Adrenal gland (tissue), 9 donors: ENCODE measurements at regions not wholly inside any gene's neighbourhood (a gene's known extent, or its start where the extent isn't known, plus 50 kb on each side); places are given as distances from the start of the nearest gene placed in this dataset.

ENCODE experiments used
- DNase-seq, 7 donors: peaks; one replicate each; pipeline ENCODE4 v3.0.0-alpha.2; 2019 to 2020
- H3K27ac ChIP-seq, 5 donors: fragments of 200-600 bp; sonication (generic) in 4 of 5; 1 replicate in 3 of 5; 2 replicates in 2 of 5; pipeline versions ENCODE4 v1.5.1 to v1.8.0; 2016 to 2020; ENCODE audit warnings: mild to moderate bottlenecking in 1 of 5
- H3K27me3 ChIP-seq: fragments of 200-600 bp; 2 replicates; pipeline ENCODE4 v1.8.0; 2021
- H3K36me3 ChIP-seq, 2 donors: fragments of 200-600 bp; replicated peaks in 1 of 2; 1 replicate in 1 of 2; 2 replicates in 1 of 2; pipeline versions ENCODE4 v1.5.1 to v1.8.0; 2018 to 2022
- H3K4me1 ChIP-seq, 2 donors: fragments of 200-600 bp; replicated peaks in 1 of 2; 1 replicate in 1 of 2; 2 replicates in 1 of 2; pipeline versions ENCODE4 v1.5.1 to v1.8.0; 2018 to 2021
- H3K4me3 ChIP-seq, 4 donors: fragments of 200-600 bp; sonication (generic) in 3 of 4; one replicate each; pipeline ENCODE4 v1.5.1; 2016 to 2018
- H3K9me3 ChIP-seq, 3 donors: fragments of 200-600 bp; sonication (generic) in 1 of 3; replicated peaks in 1 of 3; 1 replicate in 2 of 3; 2 replicates in 1 of 3; pipeline versions ENCODE4 v1.5.1 to v1.8.0; 2016 to 2021
- CTCF ChIP-seq, 6 experiments: fragments of 450-650 bp in 4 of 6; fragments of 200-600 bp in 2 of 6; sonication (generic) in 1 of 6; IDR thresholded peaks; 1 replicate in 5 of 6; 2 replicates in 1 of 6; pipeline versions ENCODE4 v1.5.1 to v1.8.0; 2016 to 2021; ENCODE audit warnings: antibody characterized with exemption in 6 of 6, mild to moderate bottlenecking in 2 of 6, moderate library complexity in 1 of 6
- POLR2A ChIP-seq, 2 donors: fragments of 450-650 bp; IDR thresholded peaks; one replicate each; pipeline ENCODE4 v1.6.1; 2017; ENCODE audit warnings: antibody characterized with exemption in 2 of 2, mild to moderate bottlenecking in 2 of 2, moderate library complexity in 1 of 2
- WGBS, 4 donors: extraction: QIAGEN DNeasy Blood & Tissue Kit in 2 of 4; methylation state at CpG; one replicate each; pipeline versions ENCODE4 v1.1.5 to v1.1.7; 2013 to 2017; 5-methylcytosine and 5-hydroxymethylcytosine counted together
- intact Hi-C, 2 donors: fragments of 100-400 bp; cut with DNase I; formaldehyde crosslinking; loops; one replicate each; pipeline versions ENCODE4 v1.14.1 to v1.15.0; 2022 to 2023
- donor health status: healthy with polysubstance abuse.
- donor health status: Bipolar disorder and iron deficiency.
- donor health status: DM: yes; HTN: yes; CAD: no.
- donor health status: DM: no; HTN: no; CAD: no.
- donor health status: DM: no; HTN: no; CAD: no.

GRCh38 chr11:127143251-127143650 is 142.7 kb upstream of the KIRREL3 start:
- no peak for DNase-seq
- 81 to 89% (median 86%) methylated on average over 7 of the region's 7 CpGs for WGBS, 4 donors
- TF ChIP-seq POLR2A (IDR thresholded peaks at IDR 0.05) (no peak), CTCF (IDR thresholded peaks at IDR 0.05) (no peak)
- Histone ChIP-seq H3K9me3 (no peaks in the 10 kb centered on the region), H3K27me3 (no peaks in the 10 kb centered on the region), H3K36me3 (no peaks in the 10 kb centered on the region), H3K4me1 (no peaks in the 10 kb centered on the region), H3K4me3 (no peak overlapping the region), H3K27ac (no peak overlapping the region)
- intact Hi-C loops, result no loop called here

- Histone ChIP-seq H3K4me3 (no peak overlapping the region), H3K27ac (no peak overlapping the region), H3K4me1 (no peaks in the 10 kb centered on the region), H3K36me3 (no peaks in the 10 kb centered on the region), H3K27me3 (no peaks in the 10 kb centered on the region), H3K9me3 (no peaks in the 10 kb centered on the region)
- intact Hi-C loops, result no loop called here
- 75 to 81% (median 79%) methylated on average over 3 of the region's 3 CpGs for WGBS, 4 donors
- no peak for DNase-seq
- TF ChIP-seq POLR2A (IDR thresholded peaks at IDR 0.05) (no peak), CTCF (IDR thresholded peaks at IDR 0.05) (no peak)
These were observed 138.0 kb upstream of the KIRREL3 start for GRCh38 chr11:127138613-127139012.

- intact Hi-C loops, result no loop called here
These were observed 137.3 kb upstream of the KIRREL3 start for GRCh38 chr11:127137771-127138280.

GRCh38 chr11:127136438-127136837 is 135.9 kb upstream of the KIRREL3 start:
- no peak for DNase-seq
- 89 to 95% (median 91%) methylated on average over 6 of the region's 6 CpGs for WGBS, 4 donors
- no peaks in the 10 kb centered on the region for H3K36me3 ChIP-seq
- H3K4me3 ChIP-seq, result no peak overlapping the region
- H3K4me1 ChIP-seq, result no peaks in the 10 kb centered on the region
- H3K27me3 ChIP-seq, result no peaks in the 10 kb centered on the region
- TF ChIP-seq POLR2A (IDR thresholded peaks at IDR 0.05) (no peak), CTCF (IDR thresholded peaks at IDR 0.05) (no peak)
- intact Hi-C loops, result no loop called here
- H3K27ac ChIP-seq, result no peak overlapping the region
- H3K9me3 ChIP-seq, result no peaks in the 10 kb centered on the region

More at GRCh38 chr11:127137771-127138280, 137.3 kb upstream of the KIRREL3 start:
- H3K4me3 ChIP-seq, result no peak overlapping the region
- 55 to 70% (median 60%) methylated on average over 15 of the region's 15 CpGs for WGBS, 4 donors
- H3K27ac ChIP-seq, result no peak overlapping the region
- H3K4me1 ChIP-seq, result no peaks in the 10 kb centered on the region
- TF ChIP-seq CTCF (IDR thresholded peaks at IDR 0.05), result no peak
- no peak for TF ChIP-seq POLR2A (IDR thresholded peaks at IDR 0.05)
- no peak for DNase-seq
- H3K9me3 ChIP-seq, result no peaks in the 10 kb centered on the region
- H3K36me3 ChIP-seq, result no peaks in the 10 kb centered on the region
- H3K27me3 ChIP-seq, result no peaks in the 10 kb centered on the region
